Colon (tissue), 2 donors: ENCODE measurements at regions not wholly inside any gene's neighbourhood (a gene's known extent, or its start where the extent isn't known, plus 50 kb on each side); places are given as distances from the start of the nearest gene placed in this dataset.
"Not testable (repeated sequence)": the region's sequence is repeated elsewhere in the genome, so short reads cannot be mapped to it uniquely, and the experiment has no call there.

ENCODE experiments used
- FAIRE-seq: peaks from 2 replicates; lab custom pipeline; 2012; peaks lifted over from hg19 to GRCh38; lab: Jason Lieb, UNC
- donor health status: control.
- donor health status: control.

- FAIRE-seq = no peak
Observed at GRCh38 chr1:222416001-222416791, 131.7 kb downstream of the HHIPL2 start.

GRCh38 chr1:222415441-222415840 is 132.5 kb downstream of the HHIPL2 start:
- FAIRE-seq = no peak

GRCh38 chr1:222413991-222414549 is 133.8 kb downstream of the HHIPL2 start:
- no peak for FAIRE-seq

GRCh38 chr1:222413436-222413835 is 134.5 kb downstream of the HHIPL2 start:
- no peak for FAIRE-seq

- no peak for FAIRE-seq
Observed at GRCh38 chr1:222404710-222405109, 143.2 kb downstream of the HHIPL2 start.

GRCh38 chr1:222399197-222399596 is 148.7 kb downstream of the HHIPL2 start:
- FAIRE-seq = no peak

GRCh38 chr1:222394224-222394623 is 153.7 kb downstream of the HHIPL2 start:
- FAIRE-seq = no peak

GRCh38 chr1:222392556-222392955 is 155.3 kb downstream of the HHIPL2 start:
- FAIRE-seq = no peak

GRCh38 chr1:222390181-222390580 is 157.7 kb downstream of the HHIPL2 start:
- no peak for FAIRE-seq

GRCh38 chr1:222387007-222387814 is 160.7 kb downstream of the HHIPL2 start:
- FAIRE-seq = no peak

GRCh38 chr1:222385955-222386354 is 161.9 kb downstream of the HHIPL2 start:
- FAIRE-seq = no peak

GRCh38 chr1:222385262-222385661 is 162.6 kb downstream of the HHIPL2 start:
- FAIRE-seq = no peak

- FAIRE-seq = no peak
Observed at GRCh38 chr1:222384531-222384930, 163.4 kb downstream of the HHIPL2 start.

- FAIRE-seq = no peak
Observed at GRCh38 chr1:222382171-222382570, 165.7 kb downstream of the HHIPL2 start.

GRCh38 chr1:222377428-222378088 is 170.3 kb downstream of the HHIPL2 start:
- FAIRE-seq = no peak

- not testable (repeated sequence) for FAIRE-seq
Observed at GRCh38 chr1:222376791-222377190, 171.1 kb downstream of the HHIPL2 start.

GRCh38 chr1:222375701-222376100 is 172.2 kb downstream of the HHIPL2 start:
- no peak for FAIRE-seq

- no peak for FAIRE-seq
Observed at GRCh38 chr1:222373831-222374602, 173.9 kb downstream of the HHIPL2 start.

- FAIRE-seq = no peak
Observed at GRCh38 chr1:222373216-222373615, 174.7 kb downstream of the HHIPL2 start.

GRCh38 chr1:222372221-222372620 is 175.7 kb downstream of the HHIPL2 start:
- no peak for FAIRE-seq

GRCh38 chr1:222370913-222371675 is 176.8 kb downstream of the HHIPL2 start:
- no peak for FAIRE-seq
